Natural killer cell (primary cell): ENCODE measurements at regions not wholly inside any gene's neighbourhood (a gene's known extent, or its start where the extent isn't known, plus 50 kb on each side); places are given as distances from the start of the nearest gene placed in this dataset.

Source experiments
- ATAC-seq, 3 donors: fragments of 150-1000 bp in 2 of 3; fragments of 200-7000 bp in 1 of 3; cut with Tn5 transposase; 1 replicate in 1 of 3; 2 replicates in 2 of 3; pipeline ENCODE4 v1.10.0; 2021; ENCODE audit warnings: mild to moderate bottlenecking in 2 of 3, moderate library complexity in 2 of 3
- DNase-seq, 2 donors: peaks; one replicate each; pipeline versions ENCODE4 v3.0.0 to v3.0.0-alpha.2; 2013 to 2021; ENCODE audit warnings: mixed read lengths in 1 of 2
- H3K27ac ChIP-seq: one replicate; pipeline ENCODE4 v1.5.1; 2013; ENCODE audit warnings: mild to moderate bottlenecking, low read length
- H3K27me3 ChIP-seq: one replicate; pipeline ENCODE4 v1.6.1; 2013; ENCODE audit warnings: low read length; ENCODE audit not compliant: control insufficient read depth, insufficient read depth
- H3K36me3 ChIP-seq: one replicate; pipeline ENCODE4 v1.6.1; 2013; ENCODE audit warnings: low read length; ENCODE audit not compliant: control insufficient read depth, insufficient read depth
- H3K4me1 ChIP-seq: one replicate; pipeline ENCODE4 v1.6.1; 2013; ENCODE audit warnings: low read length; ENCODE audit not compliant: control insufficient read depth, insufficient read depth
- H3K4me3 ChIP-seq: one replicate; pipeline ENCODE4 v1.5.1; 2013; ENCODE audit warnings: low read length
- H3K9me3 ChIP-seq: one replicate; pipeline ENCODE4 v1.6.1; 2013; ENCODE audit warnings: low read length; ENCODE audit not compliant: control insufficient read depth, insufficient read depth
- H3K27ac Mint-ChIP-seq, 2 donors: one replicate each; pipeline ENCODE4 v1.8.0; 2022; ENCODE audit warnings: mild to moderate bottlenecking in 2 of 2, mixed read lengths in 2 of 2, moderate library complexity in 1 of 2
- H3K27me3 Mint-ChIP-seq, 2 donors: one replicate each; pipeline ENCODE4 v1.8.0; 2022; ENCODE audit warnings: low read depth in 2 of 2, mixed read lengths in 2 of 2
- H3K36me3 Mint-ChIP-seq: one replicate; pipeline ENCODE4 v1.8.0; 2022; ENCODE audit warnings: mixed read lengths
- H3K4me1 Mint-ChIP-seq, 2 donors: one replicate each; pipeline ENCODE4 v1.8.0; 2022; ENCODE audit warnings: mixed read lengths in 2 of 2
- H3K4me3 Mint-ChIP-seq: one replicate; pipeline ENCODE4 v1.8.0; 2022; ENCODE audit warnings: mild to moderate bottlenecking, moderate library complexity, mixed read lengths
- H3K9me3 Mint-ChIP-seq, 2 donors: one replicate each; pipeline ENCODE4 v1.8.0; 2022; ENCODE audit warnings: mixed read lengths in 2 of 2
- CTCF ChIP-seq: fragments of 200-600 bp; IDR thresholded peaks from one replicate; pipeline ENCODE4 v1.8.0; 2022; ENCODE audit warnings: antibody characterized with exemption
- WGBS: methylation state at CpG from one replicate; pipeline ENCODE4 v1.1.7; 2013; ENCODE audit warnings: missing lambda C conversion rate; ENCODE audit not compliant: insufficient coverage; 5-methylcytosine and 5-hydroxymethylcytosine counted together
- intact Hi-C: fragments of 100-400 bp; cut with micrococcal nuclease; formaldehyde crosslinking; loops from one replicate; pipeline ENCODE4 v1.14.2; 2022

GRCh38 chr3:194277104-194277785, 73.9 kb downstream of the CPN2 start:
- H3K27me3 ChIP-seq, result peaks cover 3% of the 10 kb centered on the region
- no peak overlapping the region for H3K4me3 ChIP-seq
- H3K4me1 ChIP-seq, result peaks cover 14% of the 10 kb centered on the region
- Mint-ChIP-seq H3K27me3 (peaks cover 4 to 6% of the 10 kb centered on the region in 2 donors), H3K4me3 (no peak overlapping the region), H3K27ac (no peak overlapping the region), H3K36me3 (no peaks in the 10 kb centered on the region), H3K9me3 (no peaks in the 10 kb centered on the region), H3K4me1 (peaks cover 27 to 34% of the 10 kb centered on the region in 2 donors)
- H3K9me3 ChIP-seq, result no peaks in the 10 kb centered on the region
- intact Hi-C loops, result no loop called here
- ATAC-seq, result no peak
- 92% methylated on average over 16 of the region's 16 CpGs for WGBS
- H3K27ac ChIP-seq, result no peak overlapping the region
- no peak for DNase-seq
- H3K36me3 ChIP-seq, result no peaks in the 10 kb centered on the region
- no peak for TF ChIP-seq CTCF

GRCh38 chr3:194277786-194278130, 73.4 kb downstream of the CPN2 start:
- no peak overlapping the region for H3K4me3 Mint-ChIP-seq
- Histone ChIP-seq H3K9me3 (no peaks in the 10 kb centered on the region), H3K4me1 (peaks cover 14% of the 10 kb centered on the region), H3K27ac (no peak overlapping the region), H3K4me3 (no peak overlapping the region), H3K36me3 (no peaks in the 10 kb centered on the region), H3K27me3 (peaks cover 3% of the 10 kb centered on the region)
- no peak for DNase-seq
- H3K9me3 Mint-ChIP-seq, result no peaks in the 10 kb centered on the region
- intact Hi-C loops, result no loop called here
- no peaks in the 10 kb centered on the region for H3K36me3 Mint-ChIP-seq
- 88% methylated on average over 6 of the region's 6 CpGs for WGBS
- peaks cover 27 to 34% of the 10 kb centered on the region in 2 donors for H3K4me1 Mint-ChIP-seq
- H3K27ac Mint-ChIP-seq, result no peak overlapping the region
- H3K27me3 Mint-ChIP-seq, result peaks cover 6 to 10% of the 10 kb centered on the region in 2 donors
- no peak for TF ChIP-seq CTCF
- ATAC-seq, result no peak

DNA sequence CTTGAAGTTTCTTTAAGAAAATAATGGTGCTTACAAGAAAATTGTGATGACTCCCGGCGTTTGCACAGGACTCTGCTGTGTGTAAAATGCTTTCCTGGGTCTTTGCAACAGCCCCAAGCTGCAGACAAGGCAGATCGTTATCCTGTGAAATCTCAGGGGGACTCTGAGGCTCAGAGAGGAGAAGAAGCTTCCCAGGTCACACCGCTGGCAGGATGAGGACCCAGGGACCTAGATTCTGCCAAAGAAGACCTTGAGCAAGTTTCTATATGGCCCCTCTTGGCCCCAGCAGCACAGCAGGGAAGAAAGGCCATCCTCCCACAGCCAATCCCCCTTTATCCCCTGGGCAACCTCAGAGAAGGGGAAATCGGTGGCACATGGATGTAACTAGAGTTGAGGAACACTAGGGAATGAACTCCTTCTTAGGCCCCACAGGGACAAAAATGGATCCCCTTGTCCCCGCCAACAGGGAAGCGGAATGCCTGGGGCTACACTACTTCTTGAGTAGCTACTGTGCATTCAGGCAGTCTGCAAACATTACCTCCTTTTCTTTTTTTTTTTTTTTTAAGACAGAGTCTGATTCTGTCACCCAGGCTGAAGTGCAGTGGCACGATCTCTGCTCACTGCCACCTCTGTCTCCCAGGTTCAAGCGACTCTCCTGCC, 72.8 kb downstream of the CPN2 start:
- no peak overlapping the region for H3K4me3 Mint-ChIP-seq
- no peak overlapping the region for H3K27ac Mint-ChIP-seq
- Histone ChIP-seq H3K27ac (no peak overlapping the region), H3K4me3 (no peak overlapping the region), H3K9me3 (no peaks in the 10 kb centered on the region), H3K4me1 (peaks cover 14% of the 10 kb centered on the region), H3K36me3 (no peaks in the 10 kb centered on the region), H3K27me3 (peaks cover 3% of the 10 kb centered on the region)
- peaks cover 27 to 34% of the 10 kb centered on the region in 2 donors for H3K4me1 Mint-ChIP-seq
- DNase-seq (no peak), ATAC-seq (no peak)
- H3K9me3 Mint-ChIP-seq, result no peaks in the 10 kb centered on the region
- WGBS, result 88% methylated on average over 9 of the region's 9 CpGs
- no peaks in the 10 kb centered on the region for H3K36me3 Mint-ChIP-seq
- peaks cover 8 to 10% of the 10 kb centered on the region in 2 donors for H3K27me3 Mint-ChIP-seq
- no peak for TF ChIP-seq CTCF
- intact Hi-C loops, result no loop called here
